ENCODE measurements at regions not wholly inside any gene's neighbourhood (a gene's known extent, or its start where the extent isn't known, plus 50 kb on each side); places are given as distances from the start of the nearest gene placed in this dataset.

DNA sequence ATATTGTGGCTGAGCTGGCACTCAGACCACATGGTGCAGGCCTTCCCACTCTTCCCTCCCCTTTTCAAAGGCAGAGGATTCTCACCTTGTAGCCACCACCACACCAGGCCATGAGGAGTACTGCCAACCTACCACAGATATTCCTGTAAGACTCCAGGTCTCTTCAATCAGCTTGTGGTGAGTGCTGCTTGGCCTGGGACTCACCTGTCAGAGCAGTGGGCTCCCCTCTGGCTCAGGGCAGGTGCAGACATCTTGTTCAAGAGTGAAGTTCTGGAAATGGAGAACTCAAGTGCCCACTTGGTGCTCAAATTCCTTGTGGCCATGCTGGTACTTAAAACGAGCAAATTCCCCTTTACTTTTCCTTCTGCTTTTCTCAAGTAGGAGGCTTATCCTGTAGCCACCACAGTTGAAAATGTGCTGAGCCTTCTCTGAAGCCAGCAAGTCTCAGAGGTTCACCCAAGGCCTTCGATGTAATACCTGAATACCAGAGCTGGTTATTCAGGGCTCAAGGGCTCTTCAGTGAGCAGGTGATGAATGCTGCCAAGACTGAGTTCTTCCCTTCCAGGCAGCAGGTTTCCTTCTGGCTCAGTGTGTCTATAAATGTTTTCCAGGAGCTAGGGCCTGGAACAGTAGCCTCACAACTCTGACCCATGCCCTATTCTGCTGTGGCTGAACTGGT is 212.9 kb downstream of the TEX13C start:
- H3K4me3 ChIP-seq: no peak overlapping the region
- TF ChIP-seq, protein P1, sequence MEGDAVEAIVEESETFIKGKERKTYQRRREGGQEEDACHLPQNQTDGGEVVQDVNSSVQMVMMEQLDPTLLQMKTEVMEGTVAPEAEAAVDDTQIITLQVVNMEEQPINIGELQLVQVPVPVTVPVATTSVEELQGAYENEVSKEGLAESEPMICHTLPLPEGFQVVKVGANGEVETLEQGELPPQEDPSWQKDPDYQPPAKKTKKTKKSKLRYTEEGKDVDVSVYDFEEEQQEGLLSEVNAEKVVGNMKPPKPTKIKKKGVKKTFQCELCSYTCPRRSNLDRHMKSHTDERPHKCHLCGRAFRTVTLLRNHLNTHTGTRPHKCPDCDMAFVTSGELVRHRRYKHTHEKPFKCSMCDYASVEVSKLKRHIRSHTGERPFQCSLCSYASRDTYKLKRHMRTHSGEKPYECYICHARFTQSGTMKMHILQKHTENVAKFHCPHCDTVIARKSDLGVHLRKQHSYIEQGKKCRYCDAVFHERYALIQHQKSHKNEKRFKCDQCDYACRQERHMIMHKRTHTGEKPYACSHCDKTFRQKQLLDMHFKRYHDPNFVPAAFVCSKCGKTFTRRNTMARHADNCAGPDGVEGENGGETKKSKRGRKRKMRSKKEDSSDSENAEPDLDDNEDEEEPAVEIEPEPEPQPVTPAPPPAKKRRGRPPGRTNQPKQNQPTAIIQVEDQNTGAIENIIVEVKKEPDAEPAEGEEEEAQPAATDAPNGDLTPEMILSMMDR (IDR thresholded peaks at IDR 0.05): no peak
- TF ChIP-seq POLR2A (IDR thresholded peaks at IDR 0.05) (no peak), EP300 (IDR thresholded peaks at IDR 0.05) (no peak), POLR2AphosphoS5 (IDR thresholded peaks at IDR 0.05) (no peak)
- DNase-seq (ENCODE audit: low spot score in 2 of 2): no peak
- H3K27me3 ChIP-seq: no peaks in the 10 kb centered on the region
- H3K27ac ChIP-seq: no peak overlapping the region
- 18% methylated on average over 1 of the region's 2 CpGs for WGBS
- no peaks in the 10 kb centered on the region for H3K4me1 ChIP-seq
- no peaks in the 10 kb centered on the region for H3K36me3 ChIP-seq
- no peaks in the 10 kb centered on the region for H3K9me3 ChIP-seq

DNA sequence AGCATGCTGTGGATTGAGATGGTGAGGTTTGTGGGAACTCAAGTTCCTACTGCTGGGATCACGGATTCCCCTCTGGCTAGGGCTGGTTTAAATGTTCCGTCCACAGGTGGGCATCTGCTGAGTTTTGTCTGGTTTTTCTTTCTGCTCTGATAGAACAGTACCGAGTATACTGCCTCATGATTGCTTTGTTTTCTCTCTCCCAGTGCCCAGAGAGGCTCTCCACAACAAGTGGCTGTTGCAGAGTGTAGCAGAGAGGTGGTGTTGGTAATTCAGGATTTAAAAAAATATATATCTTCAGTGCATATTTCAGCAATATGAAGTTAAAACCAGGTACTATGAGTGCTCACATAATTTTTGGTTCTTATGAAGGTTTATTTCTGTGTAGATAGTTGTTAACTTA is 213.7 kb downstream of the TEX13C start:
- no peak overlapping the region for H3K27ac ChIP-seq
- no peaks in the 10 kb centered on the region for H3K27me3 ChIP-seq
- 48% methylated on average over 3 of the region's 3 CpGs for WGBS
- no peaks in the 10 kb centered on the region for H3K36me3 ChIP-seq
- H3K4me1 ChIP-seq: no peaks in the 10 kb centered on the region
- no peak for TF ChIP-seq EP300 (IDR thresholded peaks at IDR 0.05)
- TF ChIP-seq POLR2AphosphoS5 (IDR thresholded peaks at IDR 0.05): no peak
- no peak for TF ChIP-seq POLR2A (IDR thresholded peaks at IDR 0.05)
- TF ChIP-seq, protein P1 (IDR thresholded peaks at IDR 0.05): no peak
- no peaks in the 10 kb centered on the region for H3K9me3 ChIP-seq
- H3K4me3 ChIP-seq: no peak overlapping the region
- no peak for DNase-seq (ENCODE audit: low spot score in 2 of 2)

DNA sequence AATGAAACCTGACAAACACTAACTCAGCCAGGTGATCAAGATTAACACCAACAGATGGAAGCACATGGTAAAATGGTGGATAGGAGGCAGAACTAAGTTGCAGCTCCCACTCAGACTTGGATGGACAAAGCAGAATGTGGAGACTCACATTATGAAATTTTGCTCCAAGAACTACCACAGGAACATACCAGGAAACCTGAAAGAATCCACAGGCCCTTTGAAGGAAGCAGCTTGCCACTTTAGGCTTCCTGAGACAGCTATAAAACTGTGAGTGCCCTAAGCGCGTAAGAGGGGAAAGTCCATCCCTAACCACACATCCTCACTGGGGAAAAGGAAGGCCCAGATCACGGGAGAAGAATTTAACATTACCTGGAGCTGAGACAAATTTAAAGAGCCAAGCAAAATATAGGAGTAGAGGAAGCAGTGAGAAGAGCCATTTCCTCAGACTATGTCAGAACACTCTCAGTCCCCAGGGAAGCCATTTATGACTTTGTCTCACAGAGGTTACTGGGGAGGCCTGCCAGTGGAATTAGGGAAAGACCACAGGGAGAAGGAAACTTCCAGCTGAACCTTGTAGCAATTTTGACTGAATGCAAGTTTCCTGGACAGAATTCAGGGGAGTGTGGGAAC is 224.5 kb downstream of the TEX13C start:
- H3K4me3 ChIP-seq: no peak overlapping the region
- H3K4me1 ChIP-seq: no peaks in the 10 kb centered on the region
- no peak overlapping the region for H3K27ac ChIP-seq
- TF ChIP-seq, protein P1 (IDR thresholded peaks at IDR 0.05): no peak
- TF ChIP-seq POLR2AphosphoS5 (IDR thresholded peaks at IDR 0.05) (no peak), POLR2A (IDR thresholded peaks at IDR 0.05) (no peak), EP300 (IDR thresholded peaks at IDR 0.05) (no peak)
- no peaks in the 10 kb centered on the region for H3K27me3 ChIP-seq
- H3K9me3 ChIP-seq: no peaks in the 10 kb centered on the region
- H3K36me3 ChIP-seq: no peaks in the 10 kb centered on the region
- 68% methylated on average over 3 of the region's 3 CpGs for WGBS
- DNase-seq (ENCODE audit: low spot score in 2 of 2): no peak

DNA sequence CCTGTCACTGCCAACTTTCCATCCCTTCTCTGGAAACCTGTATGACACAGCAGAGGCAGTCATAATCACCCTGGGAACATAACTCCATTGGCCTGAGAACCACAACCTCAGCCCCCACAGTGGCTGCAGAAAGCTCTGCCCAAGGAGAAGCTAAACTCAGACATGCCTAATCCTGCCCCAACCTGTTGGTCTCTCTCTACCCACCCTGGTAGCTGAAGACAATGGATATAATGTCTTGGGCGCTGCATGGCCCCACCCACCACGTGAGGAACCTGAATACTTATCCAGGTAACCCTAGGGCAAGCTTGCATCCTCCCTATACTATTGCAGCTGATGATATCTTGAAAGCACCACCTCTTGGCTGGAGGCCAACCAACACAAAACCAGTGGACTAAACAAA is 225.2 kb downstream of the TEX13C start:
- Histone ChIP-seq H3K27me3 (no peaks in the 10 kb centered on the region), H3K27ac (no peak overlapping the region), H3K36me3 (no peaks in the 10 kb centered on the region), H3K4me3 (no peak overlapping the region), H3K9me3 (no peaks in the 10 kb centered on the region), H3K4me1 (no peaks in the 10 kb centered on the region)
- WGBS: 25% methylated on average over 2 of the region's 2 CpGs
- no peak for TF ChIP-seq EP300 (IDR thresholded peaks at IDR 0.05)
- no peak for TF ChIP-seq POLR2A (IDR thresholded peaks at IDR 0.05)
- no peak for TF ChIP-seq POLR2AphosphoS5 (IDR thresholded peaks at IDR 0.05)
- TF ChIP-seq, protein P1 (IDR thresholded peaks at IDR 0.05): no peak
- DNase-seq (ENCODE audit: low spot score in 2 of 2): no peak

DNA sequence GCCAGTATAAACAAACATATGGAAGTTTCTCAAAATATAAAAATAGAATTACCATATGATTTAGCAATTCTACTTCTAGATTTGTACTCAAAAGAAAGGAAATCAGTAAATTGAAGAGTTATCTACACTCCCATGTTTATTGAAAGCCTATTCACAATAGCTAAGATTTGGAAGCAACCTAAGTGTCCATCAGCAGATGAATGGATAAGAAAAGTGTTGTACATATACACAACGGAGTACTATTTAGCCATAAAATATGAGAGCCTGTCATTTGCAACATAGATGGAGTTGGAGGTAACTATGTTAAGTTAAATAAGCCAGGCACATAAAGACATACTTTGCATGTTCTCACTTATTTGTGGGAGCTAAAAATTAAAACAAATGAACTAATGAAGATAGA is 257.8 kb downstream of the TEX13C start:
- H3K36me3 ChIP-seq: no peaks in the 10 kb centered on the region
- no peak overlapping the region for H3K27ac ChIP-seq
- no peak for TF ChIP-seq POLR2AphosphoS5 (IDR thresholded peaks at IDR 0.05)
- TF ChIP-seq, protein P1 (IDR thresholded peaks at IDR 0.05): no peak
- no peak for TF ChIP-seq EP300 (IDR thresholded peaks at IDR 0.05)
- no peak for TF ChIP-seq POLR2A (IDR thresholded peaks at IDR 0.05)
- no peaks in the 10 kb centered on the region for H3K9me3 ChIP-seq
- DNase-seq (ENCODE audit: low spot score in 2 of 2): no peak
- 48% methylated on average over 1 of the region's 1 CpG for WGBS
- no peaks in the 10 kb centered on the region for H3K4me1 ChIP-seq
- no peaks in the 10 kb centered on the region for H3K27me3 ChIP-seq
- no peak overlapping the region for H3K4me3 ChIP-seq
